ENCODE measurements at regions not wholly inside any gene's neighbourhood (a gene's known extent, or its start where the extent isn't known, plus 50 kb on each side); places are given as distances from the start of the nearest gene placed in this dataset.

DNA sequence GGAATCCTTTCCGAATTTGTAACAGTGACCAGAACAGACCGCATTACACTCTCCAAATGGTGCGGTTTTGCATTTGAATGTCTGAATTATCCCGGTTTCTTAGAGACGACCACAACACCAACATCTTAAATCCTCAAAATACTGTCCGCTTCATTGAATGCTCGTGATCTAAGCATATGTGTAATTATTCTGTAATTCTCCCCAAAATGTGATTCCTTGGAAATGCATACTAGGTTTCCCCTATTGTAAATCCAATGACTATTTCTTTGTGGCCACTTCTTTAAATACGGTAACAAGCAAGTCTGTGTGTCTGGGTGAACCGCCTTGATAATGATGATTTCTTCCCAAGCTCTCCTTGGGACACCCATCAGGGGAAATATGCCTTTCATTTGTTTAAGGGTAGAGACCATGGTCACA lies 87.3 kb upstream of the DBX1 start:
- no peak overlapping the region for H3K4me3 ChIP-seq (ENCODE audit: low read length)
- POLR2A ChIA-PET (ENCODE audit: unreplicated experiment): no interaction called here
- peaks cover 70% of the 10 kb centered on the region for H3K27me3 ChIP-seq (ENCODE audit: low read length)
- intact Hi-C loops (cut with micrococcal nuclease): no loop called here
- H3K4me1 ChIP-seq (ENCODE audit: insufficient read depth, low read length): no peaks in the 10 kb centered on the region
- BruUV-seq (replicated peaks): no TSS peak
- no peaks in the 10 kb centered on the region for H3K36me3 ChIP-seq (ENCODE audit: low read depth, low read length)
- H3K4me2 ChIP-seq (ENCODE audit: low read length): no peak overlapping the region
- H3K79me2 ChIP-seq (ENCODE audit: low read length): no peaks in the 10 kb centered on the region
- H3F3A ChIP-seq (ENCODE audit: low read length, unreplicated experiment): no peaks in the 10 kb centered on the region
- CTCF ChIA-PET: no interaction called here
- ATAC-seq (no peak), DNase-seq (no peak)
- no peaks in the 10 kb centered on the region for H3K9me3 ChIP-seq (ENCODE audit: low read length)
- no peak overlapping the region for H3K9ac ChIP-seq (ENCODE audit: low read length)
- no peak overlapping the region for H2AFZ ChIP-seq (ENCODE audit: low read length)
- H3K9me2 ChIP-seq (replicated peaks; ENCODE audit: low read length): no peaks in the 10 kb centered on the region
- H4K20me1 ChIP-seq (ENCODE audit: low read length): no peaks in the 10 kb centered on the region
- H3K27ac ChIP-seq (ENCODE audit: low read length): no peak overlapping the region
- TF ChIP-seq EZH2 (IDR thresholded peaks at IDR 0.05; ENCODE audit: low read length, unreplicated experiment) (no peak), CTCF (conservative IDR thresholded peaks at IDR 0.05; ENCODE audit: low read depth, low read length) (no peak), EZH2phosphoT487 (IDR thresholded peaks at IDR 0.05; ENCODE audit: borderline replicate concordance, low read length) (no peak)

DNA sequence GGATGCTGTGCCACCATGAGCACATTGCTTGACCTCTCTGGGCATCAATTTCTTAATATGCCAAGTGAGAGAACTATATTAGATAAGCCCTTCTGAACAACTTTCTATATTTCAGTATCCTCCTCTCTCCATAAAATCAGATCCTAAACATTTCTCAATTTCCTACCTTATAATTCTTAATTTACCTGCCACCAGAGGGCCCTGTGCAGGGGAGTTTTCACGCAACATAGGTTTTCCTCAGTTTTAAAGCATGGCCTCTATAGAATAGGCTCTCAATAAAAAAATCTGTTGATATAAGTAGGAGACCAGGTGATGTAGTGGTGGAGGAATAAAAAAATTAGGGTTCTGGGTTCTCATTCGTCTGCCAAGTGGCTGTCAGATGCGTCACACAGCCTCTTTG lies 83.7 kb upstream of the DBX1 start:
- TF ChIP-seq EZH2phosphoT487 (IDR thresholded peaks at IDR 0.05; ENCODE audit: borderline replicate concordance, low read length): no peak
- TF ChIP-seq CTCF (conservative IDR thresholded peaks at IDR 0.05; ENCODE audit: low read depth, low read length): peak; percentile 66
- no peak for TF ChIP-seq EZH2 (IDR thresholded peaks at IDR 0.05; ENCODE audit: low read length, unreplicated experiment)
- ATAC-seq (peak; percentile 51), DNase-seq (peak; percentile 39)
- H3K9ac ChIP-seq (ENCODE audit: low read length): no peak overlapping the region
- H3K4me3 ChIP-seq (ENCODE audit: low read length): no peak overlapping the region
- CTCF ChIA-PET: no interaction called here
- H2AFZ ChIP-seq (ENCODE audit: low read length): no peak overlapping the region
- intact Hi-C loops (cut with micrococcal nuclease): loop anchor here (1.0 kb wide), 2 partner anchors 93 to 110 kb away; no protein-coding TSS in a partner anchor
- POLR2A ChIA-PET (ENCODE audit: unreplicated experiment): no interaction called here
- H3K9me3 ChIP-seq (ENCODE audit: low read length): no peaks in the 10 kb centered on the region
- no peak overlapping the region for H3K4me2 ChIP-seq (ENCODE audit: low read length)
- H3K4me1 ChIP-seq (ENCODE audit: insufficient read depth, low read length): no peaks in the 10 kb centered on the region
- H3K79me2 ChIP-seq (ENCODE audit: low read length): no peaks in the 10 kb centered on the region
- H3F3A ChIP-seq (ENCODE audit: low read length, unreplicated experiment): no peaks in the 10 kb centered on the region
- no peak overlapping the region for H3K27ac ChIP-seq (ENCODE audit: low read length)
- H4K20me1 ChIP-seq (ENCODE audit: low read length): no peaks in the 10 kb centered on the region
- no peaks in the 10 kb centered on the region for H3K9me2 ChIP-seq (replicated peaks; ENCODE audit: low read length)
- no TSS peak for BruUV-seq (replicated peaks)
- H3K36me3 ChIP-seq (ENCODE audit: low read depth, low read length): no peaks in the 10 kb centered on the region
- H3K27me3 ChIP-seq (ENCODE audit: low read length): peaks cover 42% of the 10 kb centered on the region

DNA sequence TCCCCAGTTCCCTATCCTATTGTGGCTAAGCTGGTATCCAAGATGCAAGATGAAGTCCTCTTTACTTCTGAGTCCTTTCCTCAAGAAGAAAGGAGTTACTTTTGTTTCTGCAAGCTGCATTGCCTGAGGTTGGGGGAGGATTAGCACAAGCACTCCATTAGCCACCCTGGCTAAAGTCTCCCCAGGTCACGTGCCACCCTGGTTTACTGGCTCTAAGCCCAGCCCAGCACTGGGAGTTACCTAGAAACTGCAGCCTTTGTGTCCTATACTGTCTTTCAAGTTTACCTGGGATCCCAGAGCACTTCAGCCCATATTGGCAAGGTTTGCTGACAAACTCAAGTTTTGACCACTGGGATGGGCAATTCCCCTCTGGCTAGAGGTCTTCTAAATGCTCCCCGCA lies 78.4 kb upstream of the DBX1 start:
- H3K4me3 ChIP-seq (ENCODE audit: low read length): no peak overlapping the region
- CTCF ChIA-PET: no interaction called here

More for the DNA sequence above, 78.4 kb upstream of the DBX1 start:
- H3K9me3 ChIP-seq (ENCODE audit: low read length): no peaks in the 10 kb centered on the region
- H3K27me3 ChIP-seq (ENCODE audit: low read length): peaks cover 8% of the 10 kb centered on the region; the same call in 1 of the 2 replicates
- no peak for DNase-seq
- no peaks in the 10 kb centered on the region for H3K36me3 ChIP-seq (ENCODE audit: low read depth, low read length)
- TF ChIP-seq EZH2 (IDR thresholded peaks at IDR 0.05; ENCODE audit: low read length, unreplicated experiment) (no peak), CTCF (conservative IDR thresholded peaks at IDR 0.05; ENCODE audit: low read depth, low read length) (no peak), EZH2phosphoT487 (IDR thresholded peaks at IDR 0.05; ENCODE audit: borderline replicate concordance, low read length) (no peak)
- H3K9me2 ChIP-seq (replicated peaks; ENCODE audit: low read length): no peaks in the 10 kb centered on the region
- H3K79me2 ChIP-seq (ENCODE audit: low read length): no peaks in the 10 kb centered on the region
- intact Hi-C loops (cut with micrococcal nuclease): no loop called here
- no peaks in the 10 kb centered on the region for H3K4me1 ChIP-seq (ENCODE audit: insufficient read depth, low read length)
- H3K4me2 ChIP-seq (ENCODE audit: low read length): no peak overlapping the region
- H3K9ac ChIP-seq (ENCODE audit: low read length): no peak overlapping the region
- BruUV-seq (replicated peaks): no TSS peak
- no peaks in the 10 kb centered on the region for H3F3A ChIP-seq (ENCODE audit: low read length, unreplicated experiment)
- no peak overlapping the region for H2AFZ ChIP-seq (ENCODE audit: low read length)
- H4K20me1 ChIP-seq (ENCODE audit: low read length): no peaks in the 10 kb centered on the region
- POLR2A ChIA-PET (ENCODE audit: unreplicated experiment): no interaction called here
- no peak for ATAC-seq
- H3K27ac ChIP-seq (ENCODE audit: low read length): no peak overlapping the region
